Stimulated activated CD4-positive, alpha-beta T cell treated with anti-CD3 and anti-CD28 coated beads, Interleukin-1b, Interleukin-23, amount 100 ng/mL, for 24 hours (primary cell): ENCODE measurements at regions not wholly inside any gene's neighbourhood (a gene's known extent, or its start where the extent isn't known, plus 50 kb on each side); places are given as distances from the start of the nearest gene placed in this dataset.

Source experiments
- DNase-seq, 4 experiments: peaks; one replicate each; pipeline ENCODE4 v3.0.0-alpha.2; 2020; ENCODE audit warnings: low read depth in 4 of 4, low spot score in 1 of 4

DNA sequence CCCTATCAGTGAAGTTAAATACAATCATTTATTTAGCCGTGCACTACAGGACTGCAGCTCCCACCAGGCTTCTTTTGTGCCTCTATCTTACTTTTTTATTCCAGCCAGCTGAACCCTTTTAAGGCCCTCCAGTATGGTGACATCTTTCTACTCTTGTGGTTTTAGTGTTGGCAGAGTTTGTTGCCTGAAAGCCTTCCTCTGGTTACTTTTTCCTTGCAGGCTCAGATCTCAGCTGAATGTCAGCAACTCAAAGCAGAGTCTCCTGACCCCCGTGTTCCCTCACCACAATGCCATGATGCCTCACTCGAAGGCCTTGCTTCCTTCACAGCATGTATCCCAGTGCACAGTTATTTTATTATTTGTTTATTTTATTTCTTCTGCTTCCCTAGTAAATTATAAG is 818.9 kb upstream of the LCORL start:
- no peak for DNase-seq

DNA sequence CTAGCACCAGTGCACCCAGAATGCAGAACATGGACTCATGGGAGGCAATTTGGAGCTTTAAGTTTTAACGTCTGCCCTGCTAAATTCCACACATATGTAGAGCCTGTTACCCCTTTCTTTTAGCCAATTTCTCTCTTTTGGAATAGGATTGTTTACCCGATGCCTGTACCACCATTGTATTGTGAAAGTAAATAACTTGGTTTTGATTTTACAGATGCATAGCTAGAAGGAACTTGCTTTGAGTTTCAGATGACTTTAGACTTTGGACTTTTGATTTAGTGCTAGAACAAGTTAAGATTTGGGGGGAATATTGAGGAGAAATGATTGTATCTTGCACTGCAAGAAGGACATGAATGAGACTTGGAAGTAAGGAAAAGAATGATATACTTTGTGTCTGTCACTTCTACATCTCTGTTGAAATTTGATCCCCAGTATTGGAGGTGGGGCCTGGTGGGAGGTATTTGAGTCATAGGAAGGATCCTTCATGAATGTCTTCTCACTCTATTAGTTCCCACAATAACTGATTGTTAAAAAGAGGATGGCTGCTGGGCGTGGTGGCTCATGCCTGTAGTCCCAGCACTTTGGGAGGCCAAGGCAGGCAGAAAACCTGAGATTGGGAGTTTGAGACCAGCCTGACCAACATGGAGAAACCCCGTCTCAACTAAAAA is 794.8 kb upstream of the LCORL start:
- DNase-seq = no peak

DNA sequence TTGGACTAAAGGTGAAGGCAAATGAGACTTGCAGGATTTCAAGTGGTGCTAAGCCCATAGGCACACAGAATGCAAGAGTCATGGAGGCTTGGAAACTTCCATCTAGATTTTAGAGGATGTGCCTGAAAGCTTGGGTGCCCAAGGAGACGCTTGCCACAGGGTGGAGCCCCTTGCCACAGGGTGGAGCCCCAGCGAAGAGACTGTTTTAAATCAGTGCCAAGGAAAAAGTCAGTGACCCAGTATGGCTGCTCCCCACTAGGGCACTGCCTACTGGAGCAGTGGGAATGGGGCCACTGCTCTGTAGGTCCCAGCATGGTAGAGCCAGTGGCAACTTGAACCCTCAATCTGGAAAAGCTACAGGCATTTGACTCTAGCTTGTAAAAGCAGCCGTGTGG is 794.2 kb upstream of the LCORL start:
- no peak for DNase-seq

GRCh38 chr4:18815081-18815778 is 793.7 kb upstream of the LCORL start:
- no peak for DNase-seq

GRCh38 chr4:18813771-18814170 is 792.2 kb upstream of the LCORL start:
- no peak for DNase-seq

DNA sequence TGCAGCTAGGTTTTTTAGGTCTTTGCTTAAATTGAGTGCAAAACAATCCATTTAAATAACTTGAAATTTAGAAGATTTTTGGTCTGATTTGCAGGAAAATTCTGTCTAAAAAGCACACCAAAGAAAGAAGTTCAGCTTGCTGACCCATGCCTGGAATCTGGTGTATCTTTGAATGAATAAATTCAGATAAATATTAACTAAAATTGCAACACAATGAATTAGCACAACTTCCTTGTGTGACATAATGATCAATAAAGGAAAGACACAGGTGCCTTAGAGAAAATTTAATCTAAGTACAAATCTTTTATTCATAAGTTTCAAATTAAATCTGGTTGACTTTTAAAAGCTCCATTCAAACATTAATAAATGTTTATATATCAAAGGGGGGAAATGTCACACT is 791.5 kb upstream of the LCORL start:
- no peak for DNase-seq

DNA sequence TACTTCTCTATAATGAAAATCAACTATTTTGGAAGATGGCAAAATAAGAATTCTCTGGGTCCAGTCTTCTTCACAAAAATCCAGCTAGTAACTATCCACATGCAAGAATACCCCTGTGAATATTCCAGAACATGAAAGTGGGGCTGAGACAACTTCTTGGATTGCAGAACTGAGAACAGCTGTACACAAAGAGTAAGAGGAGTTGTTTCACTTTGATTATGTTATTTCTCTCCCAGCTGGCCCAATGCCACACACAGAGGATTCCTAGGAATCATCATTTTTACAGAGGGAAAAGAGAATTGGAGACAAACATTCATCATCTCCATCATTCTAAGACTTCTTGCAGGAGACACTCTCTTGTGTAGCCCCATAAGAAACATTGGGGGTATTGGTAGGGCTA is 782.2 kb upstream of the LCORL start:
- no peak for DNase-seq

DNA sequence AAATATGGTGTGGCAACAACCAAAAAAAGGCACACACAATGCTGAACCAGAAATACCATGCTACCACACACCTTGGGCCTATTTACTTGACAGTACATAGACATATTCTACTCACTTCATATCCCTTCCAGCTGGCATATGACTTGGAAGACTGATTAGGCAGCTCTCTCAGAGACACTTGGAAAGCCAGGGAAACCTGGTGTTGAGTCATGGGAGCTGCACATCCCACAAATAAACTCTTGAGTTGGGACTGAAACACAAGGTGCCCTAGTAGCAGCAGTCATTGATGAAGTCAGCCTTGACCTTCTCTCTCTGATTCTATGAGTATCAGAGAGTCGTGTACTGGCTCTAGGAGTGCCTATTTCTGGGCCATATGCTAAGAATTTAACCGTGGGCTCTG is 776.6 kb upstream of the LCORL start:
- no peak for DNase-seq

DNA sequence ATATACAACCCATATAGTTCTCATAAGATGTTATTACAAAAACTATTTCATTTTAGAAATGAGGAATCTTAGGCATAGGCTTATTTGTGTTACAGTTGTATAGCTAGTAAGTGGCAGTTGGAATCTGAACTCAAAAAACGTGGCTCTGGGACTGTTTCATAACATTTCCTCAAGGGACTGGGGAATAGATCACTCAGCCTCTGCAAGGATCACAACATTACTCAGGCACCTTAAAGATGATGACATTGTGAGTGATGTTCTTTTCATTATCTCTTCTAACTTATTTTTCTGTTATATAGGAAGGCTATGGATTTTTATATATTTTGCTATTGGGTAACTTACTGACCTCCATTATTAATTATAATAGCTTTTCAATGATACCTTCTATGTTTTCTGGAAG is 774.2 kb upstream of the LCORL start:
- DNase-seq = no peak

DNA sequence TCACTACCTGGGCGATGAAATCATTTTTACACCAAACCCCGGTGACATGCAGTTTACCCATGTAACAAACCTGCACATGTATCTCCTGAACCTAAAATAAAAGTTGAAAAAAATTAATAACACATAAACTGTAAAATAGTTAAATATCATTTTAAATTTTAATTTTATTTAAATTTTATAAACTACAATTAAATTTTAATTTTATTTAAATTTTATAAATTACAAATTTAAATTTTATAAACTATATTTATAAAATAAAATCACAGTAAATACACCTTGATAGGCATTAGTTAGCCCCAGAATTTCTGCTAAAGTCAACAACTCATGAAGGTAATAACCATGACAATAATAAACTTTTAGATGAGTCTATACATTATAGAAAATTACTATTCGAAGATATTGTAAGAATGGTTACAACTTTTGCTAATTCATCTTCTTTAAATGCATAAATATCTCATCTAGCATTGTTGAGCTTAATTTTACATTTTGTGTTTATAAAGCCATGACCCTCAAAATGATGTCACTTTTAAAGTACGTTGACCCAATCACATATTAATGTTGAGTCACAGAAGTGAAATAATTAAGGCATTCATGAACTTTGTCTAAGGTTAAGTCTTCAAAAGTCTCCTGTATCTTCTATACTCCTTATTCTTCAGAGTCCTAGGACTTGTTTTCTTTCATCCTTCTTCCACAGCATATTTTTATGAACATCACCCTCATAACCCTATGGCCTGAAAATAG is 755.8 kb upstream of the LCORL start:
- DNase-seq = no peak

GRCh38 chr4:18767921-18768320 is 746.4 kb upstream of the LCORL start:
- DNase-seq = no peak

DNA sequence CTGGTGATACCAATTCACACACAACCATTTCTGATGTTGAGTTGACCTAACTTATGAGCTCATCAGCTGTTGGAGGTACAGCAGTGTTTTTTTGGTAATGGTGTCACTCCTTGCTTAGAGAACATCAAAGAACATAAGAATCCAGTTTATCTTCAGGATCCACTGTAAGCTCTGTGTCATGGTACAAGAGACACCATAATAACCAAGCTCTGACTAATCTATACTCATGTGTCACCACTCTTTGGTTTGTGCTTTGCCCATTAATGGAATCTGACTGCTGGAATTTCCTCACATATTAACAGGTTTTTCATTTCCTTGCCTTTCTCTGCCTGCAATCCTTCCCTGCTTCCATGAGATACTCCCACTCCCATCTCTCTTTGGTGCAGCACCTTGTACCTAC is 735.1 kb upstream of the LCORL start:
- DNase-seq = no peak

DNA sequence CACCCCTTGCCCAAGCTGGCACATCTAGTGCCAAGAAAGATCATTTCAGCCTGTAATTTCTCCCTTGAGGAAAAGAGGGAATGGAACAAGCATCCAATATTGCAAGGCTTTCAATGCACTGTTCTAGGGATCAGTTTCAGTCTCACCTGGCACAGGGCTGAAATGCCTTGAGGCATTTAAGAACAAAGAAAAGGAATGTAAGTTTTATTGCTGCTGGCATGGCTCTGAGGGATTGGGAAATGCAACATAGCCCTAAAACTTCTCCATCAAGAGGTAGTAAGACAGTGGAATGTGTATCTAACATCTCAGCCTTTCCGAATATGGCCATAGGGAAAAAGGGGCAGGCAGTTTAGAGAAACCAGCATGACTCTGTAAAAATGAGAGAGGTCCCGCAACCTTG is 732.6 kb upstream of the LCORL start:
- no peak for DNase-seq

GRCh38 chr4:18751083-18751482 is 729.5 kb upstream of the LCORL start:
- DNase-seq = no peak

- no peak for DNase-seq
Observed at GRCh38 chr4:18749391-18749790, 727.8 kb upstream of the LCORL start.

DNA sequence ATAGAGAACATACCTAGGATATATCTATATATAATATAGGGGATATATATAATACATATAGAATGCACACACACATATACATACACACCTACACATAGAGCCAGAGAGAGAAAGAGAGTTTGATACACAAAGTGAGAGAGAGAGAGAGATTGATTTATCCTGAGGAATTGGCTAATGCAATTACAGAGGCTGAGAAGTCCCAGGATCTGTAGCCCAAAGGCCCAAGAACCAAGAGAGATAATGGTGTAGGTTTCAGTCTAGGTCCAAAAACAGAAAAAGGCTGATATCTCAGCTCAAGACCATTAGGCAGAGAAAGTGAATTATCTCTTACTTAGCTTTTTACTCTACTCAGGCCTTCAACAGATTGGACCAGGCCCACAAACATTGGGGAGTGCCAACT is 715.0 kb upstream of the LCORL start:
- no peak for DNase-seq

DNA sequence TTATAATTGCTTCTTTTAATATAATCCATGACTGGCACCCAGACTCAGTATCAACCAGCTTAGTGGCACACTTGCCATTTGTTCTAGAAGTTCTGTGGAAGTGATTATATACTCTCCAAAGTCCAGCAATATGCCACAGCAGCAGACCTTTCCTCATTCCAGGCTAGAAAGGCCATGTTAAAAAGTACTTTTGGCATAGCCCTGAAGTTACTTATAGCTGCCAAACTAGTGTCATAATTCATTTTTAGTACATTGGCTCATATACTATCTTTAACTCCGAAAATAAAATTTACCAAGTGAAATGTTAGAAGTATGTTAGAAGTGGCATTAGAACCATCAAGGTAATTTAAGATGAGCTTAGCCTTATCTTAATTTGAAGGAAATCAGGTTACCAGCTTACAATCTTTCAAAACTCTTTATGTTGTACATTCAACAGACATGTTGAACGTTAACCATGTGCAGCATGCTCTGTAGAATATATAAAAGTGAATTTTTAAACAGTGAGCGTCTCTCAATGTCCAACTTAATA is 714.2 kb upstream of the LCORL start:
- DNase-seq = no peak

DNA sequence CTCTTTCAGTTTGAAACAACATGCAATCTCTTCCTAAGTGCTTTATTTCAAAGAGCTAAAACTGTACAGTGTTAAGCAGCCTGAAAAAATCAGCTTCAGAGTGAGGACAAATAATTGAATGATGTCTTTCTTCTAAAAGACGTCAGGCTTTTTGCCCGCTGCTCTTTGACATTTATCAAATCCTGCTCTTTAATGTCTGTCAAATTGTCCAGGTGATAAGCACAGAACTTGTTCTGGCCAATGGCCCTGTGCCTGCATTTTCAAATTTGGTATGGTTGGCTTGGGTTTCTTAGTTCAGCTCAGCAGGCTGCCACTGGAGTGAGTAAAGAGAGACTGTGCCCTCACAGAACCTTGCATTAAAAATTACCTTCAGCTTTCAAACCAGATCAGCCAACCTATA is 712.9 kb upstream of the LCORL start:
- no peak for DNase-seq

DNA sequence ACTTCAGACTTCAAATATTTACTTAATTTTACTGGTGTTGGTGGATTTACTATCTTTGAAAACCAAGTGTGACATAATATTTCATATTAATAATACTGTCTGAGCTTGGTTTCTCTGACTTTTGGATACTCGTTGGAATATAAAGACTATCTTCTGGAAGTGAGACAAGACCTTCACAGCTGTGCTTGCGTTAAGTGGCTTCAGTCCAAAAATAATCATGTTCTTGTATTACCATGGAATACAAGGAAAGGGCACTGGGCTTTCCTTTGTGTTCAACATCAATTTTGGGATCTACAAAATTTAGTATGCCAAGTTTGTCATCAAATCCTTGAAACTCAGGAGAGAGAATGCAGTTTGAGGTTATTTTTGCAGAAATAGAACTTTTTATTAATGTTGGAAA is 712.4 kb upstream of the LCORL start:
- DNase-seq = no peak

GRCh38 chr4:18722748-18723191 is 701.2 kb upstream of the LCORL start:
- DNase-seq = no peak

DNA sequence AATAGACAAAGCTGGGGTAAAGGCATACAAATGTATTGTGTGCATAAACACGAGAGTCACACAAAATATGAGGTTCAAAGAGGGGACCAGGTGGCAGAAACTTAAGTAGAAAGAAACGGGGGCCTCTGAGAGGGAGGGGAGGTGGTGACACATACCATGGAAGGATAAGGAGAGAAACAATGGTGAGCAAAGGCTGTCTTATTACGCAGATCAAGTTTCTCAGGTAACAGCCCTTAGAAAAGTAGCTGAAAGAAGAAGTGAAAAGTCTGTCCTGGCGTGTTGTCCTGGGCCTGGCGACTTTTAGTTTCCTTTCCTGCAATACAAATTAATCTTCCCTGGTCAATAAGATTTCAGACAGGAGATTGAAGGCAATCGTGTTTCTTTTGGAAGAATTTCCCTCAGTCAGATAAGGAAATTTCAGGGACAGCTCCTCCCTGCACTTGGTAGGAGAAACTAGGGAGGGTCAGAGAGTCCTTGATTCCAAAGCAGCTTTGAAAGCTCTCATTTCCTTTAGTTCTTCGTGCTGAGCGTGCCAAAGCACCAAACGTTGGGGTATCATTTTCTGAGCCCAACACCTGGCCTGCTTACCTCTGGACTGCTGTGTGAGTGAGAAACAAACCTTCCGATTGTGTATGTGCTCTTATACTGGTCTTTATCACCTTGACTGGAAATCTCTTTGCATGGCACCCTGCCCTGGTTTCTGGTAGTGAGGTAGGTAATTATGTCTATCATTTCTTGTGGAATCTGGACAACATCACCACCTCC is 676.7 kb upstream of the LCORL start:
- DNase-seq = no peak
